ENCODE measurements at regions not wholly inside any gene's neighbourhood (a gene's known extent, or its start where the extent isn't known, plus 50 kb on each side); places are given as distances from the start of the nearest gene placed in this dataset.
"Not testable (repeated sequence)": the region's sequence is repeated elsewhere in the genome, so short reads cannot be mapped to it uniquely, and the experiment has no call there.

GRCh38 chrX:134045372-134045771 is 60.0 kb upstream of the GPC3 start:
- not testable (repeated sequence) for DNase-seq (ENCODE audit: low read depth in 2 of 2)

GRCh38 chrX:134067107-134067506 is 81.7 kb upstream of the GPC3 start:
- DNase-seq (ENCODE audit: low read depth in 2 of 2), result not testable (repeated sequence)

- DNase-seq (ENCODE audit: low read depth in 2 of 2), result not testable (repeated sequence)
These were observed 86.5 kb upstream of the GPC3 start for GRCh38 chrX:134071899-134072298.

- no peak for DNase-seq (ENCODE audit: low read depth in 2 of 2)
These were observed 87.9 kb upstream of the GPC3 start for GRCh38 chrX:134073341-134073740.

GRCh38 chrX:134074151-134074550 is 88.8 kb upstream of the GPC3 start:
- DNase-seq (ENCODE audit: low read depth in 2 of 2), result no peak

GRCh38 chrX:134075894-134076718 is 90.7 kb upstream of the GPC3 start:
- DNase-seq (ENCODE audit: low read depth in 2 of 2), result no peak

DNA sequence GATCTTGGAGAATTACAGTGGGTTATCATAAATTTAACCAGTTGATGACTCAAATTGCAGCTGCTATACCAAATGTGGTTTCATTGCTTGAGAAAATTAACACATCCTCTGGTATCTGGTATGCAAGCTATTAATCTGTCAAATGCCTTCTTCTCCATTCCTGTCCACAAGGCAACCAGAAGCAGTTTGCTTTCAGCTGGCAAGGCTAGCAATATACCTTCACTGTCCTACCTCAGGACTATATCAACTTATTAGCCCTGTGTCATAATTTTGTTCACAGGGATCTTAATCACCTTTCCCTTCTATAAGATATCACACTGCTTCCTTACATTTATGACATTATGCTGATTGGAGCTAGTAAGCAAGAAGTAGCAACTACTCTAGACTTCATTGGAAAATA is 110.0 kb upstream of the GPC3 start:
- no peak for DNase-seq (ENCODE audit: low read depth in 2 of 2)

- no peak for DNase-seq (ENCODE audit: low read depth in 2 of 2)
These were observed 116.2 kb upstream of the GPC3 start for GRCh38 chrX:134101636-134102035.

DNA sequence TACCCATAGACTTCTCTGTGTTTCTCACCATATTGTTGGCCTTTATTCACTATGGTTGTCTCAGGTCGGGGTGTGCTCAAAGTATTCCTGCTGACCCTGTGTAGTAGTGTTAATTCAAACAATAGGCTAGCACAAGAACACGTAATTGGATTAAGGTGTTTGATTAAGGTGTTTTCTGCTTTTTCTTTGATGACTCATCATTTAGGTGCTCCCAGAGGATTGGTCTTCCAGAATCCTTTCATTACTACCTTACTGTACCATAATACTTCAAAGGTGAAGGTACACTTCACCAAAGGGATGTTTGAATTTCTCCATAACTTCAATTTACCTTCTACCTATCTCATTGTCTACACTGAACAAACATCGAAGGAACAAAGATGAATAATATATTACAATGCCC is 121.7 kb upstream of the CCDC160 start:
- no peak for DNase-seq (ENCODE audit: low read depth in 2 of 2)

DNA sequence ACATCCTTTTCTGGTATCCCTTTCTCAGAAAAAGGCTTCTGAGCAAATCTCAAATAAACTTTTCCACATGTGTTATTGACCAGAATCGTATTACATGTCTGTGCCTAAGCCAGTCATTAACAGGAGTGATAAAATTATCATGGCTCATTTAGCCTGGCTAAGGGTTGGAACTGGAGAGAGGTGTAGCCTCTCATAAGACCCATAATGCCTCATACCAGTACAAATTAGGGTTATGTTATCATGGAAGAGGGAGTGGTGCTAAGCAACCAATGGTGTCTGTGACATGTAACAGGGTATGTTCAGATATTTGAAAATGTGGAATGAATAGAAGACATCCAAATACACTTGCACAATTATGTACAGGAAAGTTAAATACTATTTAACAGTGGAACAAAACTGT is 99.6 kb upstream of the CCDC160 start:
- no peak for DNase-seq (ENCODE audit: low read depth in 2 of 2)

DNA sequence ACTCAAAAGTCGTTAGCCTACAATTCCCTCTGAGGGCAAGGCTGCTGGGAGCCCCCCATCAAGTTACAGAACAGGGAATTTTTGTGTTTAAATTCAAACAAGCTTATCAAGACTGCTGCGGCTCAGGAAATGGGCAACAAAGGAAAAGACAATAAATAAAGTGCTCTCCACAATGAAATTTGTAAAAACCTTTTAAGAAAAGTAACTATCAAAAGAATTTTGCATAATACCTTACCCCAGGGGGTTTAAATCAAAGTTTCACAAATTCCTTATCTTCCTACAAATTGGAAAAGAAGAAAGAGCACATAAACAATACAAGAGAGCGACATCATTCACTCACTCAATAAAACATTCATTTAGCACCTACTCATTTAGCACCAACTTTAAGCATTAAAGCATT is 97.9 kb upstream of the CCDC160 start:
- DNase-seq (ENCODE audit: low read depth in 2 of 2), result no peak

DNA sequence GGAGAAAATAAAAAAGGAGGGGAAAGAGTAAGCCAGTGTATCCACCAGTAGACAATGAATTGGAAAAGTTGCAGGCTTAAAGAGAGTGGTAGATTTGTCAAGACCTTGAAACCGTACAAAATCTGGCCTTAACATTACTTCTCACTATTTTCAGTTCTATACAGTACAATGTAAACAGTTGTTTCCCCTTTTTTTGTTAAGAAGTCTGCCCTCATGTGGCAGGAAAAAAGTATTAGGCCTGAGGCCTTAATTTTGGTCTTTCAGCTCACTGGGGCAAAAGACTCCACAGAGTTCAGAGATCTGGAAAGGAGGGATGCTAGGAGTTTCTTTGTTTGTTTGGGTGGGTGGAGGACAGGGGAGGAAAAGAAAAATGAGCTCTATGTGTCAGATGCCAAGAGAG is 92.8 kb upstream of the CCDC160 start:
- DNase-seq (ENCODE audit: low read depth in 2 of 2), result no peak

GRCh38 chrX:134146493-134146892 is 90.5 kb upstream of the CCDC160 start:
- no peak for DNase-seq (ENCODE audit: low read depth in 2 of 2)

DNA sequence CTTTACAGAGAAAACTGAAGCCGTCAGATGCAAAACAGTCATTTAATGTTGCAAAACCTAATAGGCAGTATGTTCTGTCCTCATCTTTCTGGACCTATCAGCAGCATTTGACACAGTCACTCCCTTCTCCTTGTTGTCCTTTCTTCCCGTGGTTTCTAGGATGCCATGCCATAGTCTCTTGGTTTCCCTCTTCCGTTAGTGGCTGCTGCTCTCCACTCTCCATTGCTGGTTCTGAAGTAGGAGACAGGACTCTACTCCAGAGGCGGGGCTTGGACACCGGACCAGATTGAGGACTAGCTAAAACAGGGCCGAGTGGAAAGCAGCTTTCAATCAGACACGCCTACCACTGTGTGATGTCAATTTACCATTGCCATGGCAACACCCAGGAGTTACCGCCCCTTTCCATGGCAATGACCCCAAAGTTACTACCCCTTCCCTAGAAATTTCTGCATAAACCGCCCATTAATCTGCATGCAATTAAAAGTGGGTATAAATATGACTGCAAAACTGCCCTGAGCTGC is 88.8 kb upstream of the CCDC160 start:
- no peak for DNase-seq (ENCODE audit: low read depth in 2 of 2)

GRCh38 chrX:134158821-134159512 is 78.0 kb upstream of the CCDC160 start:
- no peak for DNase-seq (ENCODE audit: low read depth in 2 of 2)

GRCh38 chrX:134161162-134161561 is 75.8 kb upstream of the CCDC160 start:
- DNase-seq (ENCODE audit: low read depth in 2 of 2), result no peak

DNA sequence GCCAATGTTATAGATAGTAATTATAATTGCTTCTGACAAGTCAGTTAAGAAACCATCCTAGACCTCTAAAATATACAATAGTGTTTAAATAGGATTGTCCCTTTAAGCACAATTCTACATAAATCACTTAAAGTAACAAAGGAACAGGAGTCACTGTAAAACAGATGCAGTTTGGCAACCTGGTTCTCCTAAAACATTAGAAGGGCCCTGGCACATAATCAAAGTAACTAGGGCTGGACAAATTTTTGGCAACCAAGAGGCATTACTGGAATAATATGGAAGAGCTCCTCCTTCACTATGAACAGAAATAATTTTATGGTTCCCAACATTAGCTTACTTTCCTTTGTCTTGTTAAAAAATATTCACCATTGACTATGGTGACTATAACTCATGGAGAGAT is 75.0 kb upstream of the CCDC160 start:
- DNase-seq (ENCODE audit: low read depth in 2 of 2), result no peak

DNA sequence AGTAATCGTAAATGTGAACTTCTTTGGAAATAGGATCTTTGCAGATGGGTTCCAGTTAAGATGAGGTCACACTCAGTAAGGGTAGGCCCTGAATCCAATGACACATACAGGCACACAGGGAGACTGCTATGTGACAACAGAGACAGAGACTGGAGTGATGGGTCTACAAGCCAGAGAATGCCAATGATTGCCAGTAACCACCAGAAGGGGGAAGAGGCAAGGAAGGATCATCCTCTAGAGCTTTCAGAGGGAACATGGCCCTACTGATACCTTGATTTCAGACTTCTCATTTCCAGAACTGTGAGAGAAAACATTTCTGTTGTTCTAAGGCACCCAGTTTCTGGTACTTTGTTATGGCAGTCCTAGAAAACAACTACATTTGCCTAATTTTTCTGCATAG is 73.1 kb upstream of the CCDC160 start:
- no peak for DNase-seq (ENCODE audit: low read depth in 2 of 2)

- DNase-seq (ENCODE audit: low read depth in 2 of 2), result no peak
These were observed 69.3 kb upstream of the CCDC160 start for GRCh38 chrX:134167591-134168203.

GRCh38 chrX:134171661-134172587 is 65.1 kb upstream of the CCDC160 start:
- peak; percentile 15 to 28 for DNase-seq (ENCODE audit: low read depth in 2 of 2)

GRCh38 chrX:134172588-134173259 is 64.3 kb upstream of the CCDC160 start:
- DNase-seq (ENCODE audit: low read depth in 2 of 2), result peak; percentile 16 to 50

Measured in stimulated activated CD8-positive, alpha-beta memory T cell treated with anti-CD3 and anti-CD28 coated beads, Interleukin-7, amount 100 ng/mL, for 4 hours (primary cell).